Astrocyte of the cerebellum (primary cell): ENCODE measurements at regions not wholly inside any gene's neighbourhood (a gene's known extent, or its start where the extent isn't known, plus 50 kb on each side); places are given as distances from the start of the nearest gene placed in this dataset.
"Not testable (repeated sequence)": the region's sequence is repeated elsewhere in the genome, so short reads cannot be mapped to it uniquely, and the experiment has no call there.

Source experiments
- DNase-seq: peaks from one replicate; pipeline ENCODE4 v3.0.0-alpha.2; 2011; ENCODE audit warnings: low read depth
- H3K4me3 ChIP-seq: 2 replicates; pipeline ENCODE4 v1.5.1; 2011; ENCODE audit warnings: mild to moderate bottlenecking, low read depth, low read length, moderate library complexity
- CTCF ChIP-seq: IDR thresholded peaks from 2 replicates; pipeline ENCODE4 v1.5.1; 2012; ENCODE audit warnings: low read length, low read depth, moderate library complexity, mild to moderate bottlenecking; ENCODE audit errors: missing control alignments
- in situ Hi-C: cut with HindIII; loops from 2 replicates; pipeline ENCODE4 v1.10.0; 2017; ENCODE audit warnings: low sequenced_read_pairs

GRCh38 chr10:100660945-100661344, 84.4 kb upstream of the PAX2 start:
- no peak for DNase-seq
- in situ Hi-C loops = no loop called here
- no peak for TF ChIP-seq CTCF
- H3K4me3 ChIP-seq = no peak overlapping the region

GRCh38 chr10:100661520-100661919, 83.9 kb upstream of the PAX2 start:
- in situ Hi-C loops = no loop called here
- no peak for DNase-seq
- no peak for TF ChIP-seq CTCF
- H3K4me3 ChIP-seq = no peak overlapping the region

GRCh38 chr10:100662067-100662466, 83.3 kb upstream of the PAX2 start:
- in situ Hi-C loops = no loop called here
- DNase-seq = no peak
- TF ChIP-seq CTCF = no peak
- no peak overlapping the region for H3K4me3 ChIP-seq

- in situ Hi-C loops = no loop called here
- TF ChIP-seq CTCF = no peak
- H3K4me3 ChIP-seq = no peak overlapping the region
- no peak for DNase-seq
Measured at GRCh38 chr10:100664316-100665149, 80.8 kb upstream of the PAX2 start.

GRCh38 chr10:100666634-100667033, 78.7 kb upstream of the PAX2 start:
- in situ Hi-C loops, DNase-seq, H3K4me3 ChIP-seq: not testable (repeated sequence)

- in situ Hi-C loops = no loop called here
- no peak for TF ChIP-seq CTCF
- H3K4me3 ChIP-seq = no peak overlapping the region
- no peak for DNase-seq
Measured at GRCh38 chr10:100669616-100670015, 75.8 kb upstream of the PAX2 start.

GRCh38 chr10:100670368-100670767, 75.0 kb upstream of the PAX2 start:
- H3K4me3 ChIP-seq = no peak overlapping the region
- no peak for DNase-seq
- TF ChIP-seq CTCF = no peak
- in situ Hi-C loops = no loop called here
